Mucosa of stomach (tissue), 1 donor: ENCODE measurements at regions not wholly inside any gene's neighbourhood (a gene's known extent, or its start where the extent isn't known, plus 50 kb on each side); places are given as distances from the start of the nearest gene placed in this dataset.

Source experiments
- H3K27me3 ChIP-seq: one replicate; pipeline ENCODE4 v1.7.0; 2013; ENCODE audit warnings: mild to moderate bottlenecking, low read length; ENCODE audit not compliant: control insufficient read depth, insufficient read depth
- H3K36me3 ChIP-seq: one replicate; pipeline ENCODE4 v1.7.0; 2013; ENCODE audit warnings: low read length; ENCODE audit not compliant: control insufficient read depth, insufficient read depth
- H3K4me1 ChIP-seq: one replicate; pipeline ENCODE4 v1.7.0; 2013; ENCODE audit warnings: mild to moderate bottlenecking, low read length; ENCODE audit not compliant: control insufficient read depth, insufficient read depth
- H3K4me3 ChIP-seq: one replicate; pipeline ENCODE4 v1.7.0; 2013; ENCODE audit warnings: low read length
- H3K9ac ChIP-seq: one replicate; pipeline ENCODE4 v1.7.0; 2013; ENCODE audit warnings: mild to moderate bottlenecking, low read length, moderate library complexity
- H3K9me3 ChIP-seq: one replicate; pipeline ENCODE4 v1.7.0; 2013; ENCODE audit warnings: mild to moderate bottlenecking, low read length, moderate library complexity; ENCODE audit not compliant: control insufficient read depth
- donor health status: Pancreatic carcinoma.

DNA sequence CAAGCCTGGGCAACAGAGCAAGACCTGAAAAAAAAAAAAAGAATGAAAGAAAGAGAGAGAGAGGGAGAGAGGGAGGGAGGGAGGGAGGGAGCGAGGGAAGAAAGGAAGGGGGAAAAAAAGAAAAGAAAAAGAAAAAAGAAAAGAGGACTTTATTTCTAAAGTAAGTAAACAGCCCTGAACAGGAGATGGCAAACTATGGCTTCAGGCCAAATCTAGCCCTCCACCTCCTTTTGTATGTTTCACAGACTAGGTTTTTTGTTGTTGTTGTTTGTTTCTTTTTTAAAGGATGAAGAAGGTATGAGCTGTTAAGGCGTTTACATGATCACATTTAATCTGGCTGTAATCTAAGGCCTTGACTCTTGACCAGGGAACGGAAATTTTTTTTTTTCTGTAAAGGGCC is 711.1 kb upstream of the NRSN1 start:
- Histone ChIP-seq H3K9me3 (no peaks in the 10 kb centered on the region), H3K36me3 (no peaks in the 10 kb centered on the region), H3K9ac (no peak overlapping the region), H3K4me3 (no peak overlapping the region), H3K4me1 (no peaks in the 10 kb centered on the region), H3K27me3 (no peaks in the 10 kb centered on the region)

DNA sequence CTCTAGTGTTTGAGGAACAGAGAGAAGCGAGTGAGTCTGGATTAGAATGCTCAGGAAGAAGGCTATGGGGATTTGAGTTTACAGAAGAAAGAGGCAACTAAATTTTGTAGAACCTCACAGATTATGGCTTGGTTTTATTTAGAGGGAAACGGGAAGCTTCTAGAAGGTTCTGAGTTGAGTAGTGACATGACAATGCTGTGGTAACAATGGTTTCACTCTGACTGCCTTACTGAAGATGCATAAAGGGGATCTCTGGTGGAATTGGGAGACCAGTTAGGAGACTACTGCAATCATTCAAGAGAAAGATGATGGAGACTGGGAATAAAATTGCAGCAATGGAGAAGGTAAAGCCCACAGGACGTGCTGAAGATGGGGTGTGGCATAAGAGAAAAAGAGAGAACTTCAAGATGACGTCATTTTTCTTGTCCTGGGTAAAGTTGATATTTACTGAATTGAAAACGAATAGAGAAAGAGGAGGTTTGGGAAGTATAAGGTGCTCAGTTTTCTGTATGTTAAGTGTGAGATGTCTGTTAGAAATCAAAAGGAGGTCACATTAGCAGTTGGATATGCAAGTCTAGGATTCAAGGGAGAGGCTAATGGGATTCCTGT is 710.1 kb upstream of the NRSN1 start:
- H3K4me1 ChIP-seq, result no peaks in the 10 kb centered on the region
- H3K27me3 ChIP-seq, result no peaks in the 10 kb centered on the region
- H3K9ac ChIP-seq, result no peak overlapping the region
- no peak overlapping the region for H3K4me3 ChIP-seq
- H3K9me3 ChIP-seq, result no peaks in the 10 kb centered on the region
- H3K36me3 ChIP-seq, result no peaks in the 10 kb centered on the region

DNA sequence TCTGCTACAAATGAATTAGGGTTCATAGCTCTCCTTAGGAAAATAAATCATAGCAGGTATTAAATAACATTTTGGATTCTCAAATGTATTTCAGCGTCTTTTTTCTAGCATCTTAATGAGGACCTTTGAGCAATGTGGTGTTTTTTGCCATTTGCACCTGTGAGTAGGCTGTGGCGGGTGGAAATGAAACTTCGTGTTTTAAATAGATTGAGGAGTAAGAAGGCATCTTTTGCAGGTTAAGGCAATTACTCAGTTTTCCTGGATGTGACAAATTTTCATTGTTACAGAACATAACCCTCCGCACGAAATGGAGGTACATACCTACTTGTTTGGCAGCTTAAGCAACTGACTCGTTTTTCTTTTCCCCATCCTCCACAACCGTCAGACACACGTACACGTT is 708.9 kb upstream of the NRSN1 start:
- H3K4me1 ChIP-seq, result no peaks in the 10 kb centered on the region
- H3K9ac ChIP-seq, result no peak overlapping the region
- no peaks in the 10 kb centered on the region for H3K9me3 ChIP-seq
- H3K27me3 ChIP-seq, result no peaks in the 10 kb centered on the region
- no peak overlapping the region for H3K4me3 ChIP-seq
- H3K36me3 ChIP-seq, result no peaks in the 10 kb centered on the region

DNA sequence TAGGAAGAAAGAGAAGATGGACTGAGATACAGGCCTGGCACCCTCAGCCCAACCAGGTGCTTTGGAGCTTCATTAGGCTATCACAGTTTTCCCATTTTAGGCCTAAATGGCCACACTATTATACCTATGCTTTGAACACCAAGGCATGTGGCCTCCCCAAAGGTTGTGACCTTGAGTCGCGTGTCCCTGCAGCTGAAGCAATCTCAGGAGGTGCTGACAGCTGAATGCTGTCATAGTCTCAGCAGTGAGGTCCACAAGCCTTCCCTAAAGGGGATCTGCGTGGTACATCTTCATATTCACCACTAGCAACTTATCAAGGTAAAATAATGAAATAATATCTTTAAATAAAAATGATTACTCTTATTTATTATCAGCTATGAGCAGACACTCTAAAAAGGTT is 707.9 kb upstream of the NRSN1 start:
- H3K9me3 ChIP-seq, result no peaks in the 10 kb centered on the region
- no peaks in the 10 kb centered on the region for H3K36me3 ChIP-seq
- no peak overlapping the region for H3K9ac ChIP-seq
- no peaks in the 10 kb centered on the region for H3K4me1 ChIP-seq
- no peaks in the 10 kb centered on the region for H3K27me3 ChIP-seq
- no peak overlapping the region for H3K4me3 ChIP-seq

DNA sequence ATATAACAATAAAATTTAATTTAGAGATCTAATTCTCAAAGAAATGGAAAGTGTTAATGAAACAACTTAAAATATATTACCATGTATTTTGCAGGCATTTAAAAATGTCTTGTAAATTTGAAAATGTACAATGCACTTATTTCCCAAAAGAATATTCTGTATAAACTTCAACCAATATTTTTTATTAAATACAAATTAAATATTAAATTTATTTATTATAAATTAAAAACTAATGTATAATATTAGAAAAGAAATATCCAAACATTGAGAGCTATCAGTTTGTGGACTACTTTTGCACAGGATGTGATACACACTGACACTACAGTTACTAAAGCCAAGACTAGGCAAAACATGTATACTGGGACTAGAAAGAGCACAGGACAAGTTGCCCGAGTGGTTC is 707.0 kb upstream of the NRSN1 start:
- H3K9me3 ChIP-seq, result no peaks in the 10 kb centered on the region
- H3K27me3 ChIP-seq, result no peaks in the 10 kb centered on the region
- no peak overlapping the region for H3K4me3 ChIP-seq
- H3K36me3 ChIP-seq, result no peaks in the 10 kb centered on the region
- H3K4me1 ChIP-seq, result no peaks in the 10 kb centered on the region
- no peak overlapping the region for H3K9ac ChIP-seq

DNA sequence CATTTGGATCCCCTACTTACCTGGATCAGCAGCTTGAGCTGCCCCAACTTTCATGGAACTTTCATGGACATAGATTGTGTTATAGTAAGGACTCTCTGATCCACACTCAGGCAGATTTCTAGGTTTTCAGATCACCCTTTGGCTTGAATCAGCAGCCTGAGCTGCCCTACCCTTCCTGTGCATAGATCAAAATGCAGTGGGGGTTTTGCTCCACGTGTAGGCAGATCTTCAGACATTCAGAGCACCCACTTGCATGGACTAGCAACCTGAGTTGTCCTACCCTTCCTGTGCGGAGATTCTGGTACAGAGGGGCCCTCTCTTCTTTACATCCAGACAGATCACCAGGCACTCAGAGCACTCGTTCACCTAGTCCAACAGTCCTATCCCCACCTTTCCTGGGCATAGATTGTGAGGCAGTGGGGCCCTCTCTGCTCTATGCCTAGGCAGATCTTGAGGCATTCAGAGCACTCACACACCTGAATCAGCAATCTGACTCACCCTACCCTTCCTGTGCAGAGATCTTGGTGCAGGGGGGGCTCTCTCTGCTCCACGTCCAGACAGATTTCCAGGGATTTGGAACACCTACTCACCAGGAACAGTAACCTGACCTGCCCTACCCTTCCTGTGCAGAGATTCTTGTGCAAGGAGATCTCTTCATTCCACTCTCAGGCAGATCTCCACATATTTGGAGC is 705.2 kb upstream of the NRSN1 start:
- Histone ChIP-seq H3K9me3 (no peaks in the 10 kb centered on the region), H3K9ac (no peak overlapping the region), H3K4me3 (no peak overlapping the region), H3K36me3 (no peaks in the 10 kb centered on the region), H3K4me1 (no peaks in the 10 kb centered on the region), H3K27me3 (no peaks in the 10 kb centered on the region)

DNA sequence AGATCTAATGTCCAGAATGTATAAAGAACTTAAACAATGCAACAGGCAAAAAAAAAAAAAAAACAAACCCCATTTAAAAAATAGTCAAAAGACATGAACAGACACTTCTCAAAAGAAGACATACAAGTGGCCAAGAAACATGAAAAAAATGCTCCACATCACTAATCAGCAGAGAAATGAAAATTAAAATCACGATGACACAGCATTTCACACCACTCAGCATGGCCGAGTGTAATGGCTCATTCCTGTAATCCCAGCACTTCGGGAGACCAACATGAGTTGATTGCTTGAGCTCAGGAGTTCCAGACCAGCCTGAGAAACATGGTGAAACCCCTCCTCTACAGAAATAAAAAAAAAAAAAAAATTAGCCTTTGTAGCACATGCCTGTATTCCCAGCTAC is 701.4 kb upstream of the NRSN1 start:
- H3K27me3 ChIP-seq, result no peaks in the 10 kb centered on the region

DNA sequence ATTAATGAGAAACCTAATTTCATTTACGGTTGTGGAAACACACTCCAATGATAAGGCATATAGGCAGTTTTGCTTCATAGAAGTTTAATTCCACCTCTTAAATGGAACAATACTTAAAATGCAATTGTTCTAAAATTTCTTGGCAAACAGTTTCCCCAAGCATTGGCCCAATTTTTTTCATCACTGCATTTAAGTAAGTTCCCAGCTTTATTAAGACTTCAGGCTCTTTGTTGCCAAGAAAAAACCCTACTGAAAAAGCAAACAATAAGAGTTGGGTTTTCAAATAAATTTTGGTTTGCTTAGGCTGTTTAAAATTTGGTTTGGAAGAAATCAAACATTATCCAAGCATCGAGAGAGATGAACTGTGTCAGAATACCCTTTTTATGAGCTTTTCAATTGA is 690.9 kb upstream of the NRSN1 start:
- Histone ChIP-seq H3K27me3 (no peaks in the 10 kb centered on the region), H3K9me3 (no peaks in the 10 kb centered on the region)

More for the DNA sequence above, 701.4 kb upstream of the NRSN1 start:
- no peak overlapping the region for H3K9ac ChIP-seq
- no peaks in the 10 kb centered on the region for H3K4me1 ChIP-seq
- no peaks in the 10 kb centered on the region for H3K9me3 ChIP-seq
- no peaks in the 10 kb centered on the region for H3K36me3 ChIP-seq
- no peak overlapping the region for H3K4me3 ChIP-seq

DNA sequence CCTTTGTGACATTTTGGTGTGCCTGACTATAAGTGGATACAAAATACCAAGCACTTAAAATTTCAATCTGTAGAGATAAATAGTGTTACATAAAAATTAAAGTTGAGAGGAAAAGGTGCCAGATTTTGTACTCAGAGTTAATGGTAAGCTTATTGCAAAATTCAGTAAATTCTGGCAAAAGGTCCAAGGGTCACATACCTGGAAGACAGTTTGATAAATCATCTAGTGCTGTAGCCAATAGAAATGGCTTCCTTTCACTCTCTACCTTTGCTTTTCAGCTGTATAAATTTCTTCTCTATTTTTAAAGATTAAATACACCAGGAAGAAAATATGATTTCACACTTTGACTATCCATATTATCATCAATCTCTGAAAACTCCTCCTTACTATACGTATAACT is 690.2 kb upstream of the NRSN1 start:
- Histone ChIP-seq H3K36me3 (no peaks in the 10 kb centered on the region), H3K27me3 (no peaks in the 10 kb centered on the region), H3K4me1 (no peaks in the 10 kb centered on the region), H3K4me3 (no peak overlapping the region), H3K9ac (no peak overlapping the region), H3K9me3 (no peaks in the 10 kb centered on the region)

More for the DNA sequence above, 690.9 kb upstream of the NRSN1 start:
- Histone ChIP-seq H3K36me3 (no peaks in the 10 kb centered on the region), H3K4me3 (no peak overlapping the region), H3K4me1 (no peaks in the 10 kb centered on the region), H3K9ac (no peak overlapping the region)

DNA sequence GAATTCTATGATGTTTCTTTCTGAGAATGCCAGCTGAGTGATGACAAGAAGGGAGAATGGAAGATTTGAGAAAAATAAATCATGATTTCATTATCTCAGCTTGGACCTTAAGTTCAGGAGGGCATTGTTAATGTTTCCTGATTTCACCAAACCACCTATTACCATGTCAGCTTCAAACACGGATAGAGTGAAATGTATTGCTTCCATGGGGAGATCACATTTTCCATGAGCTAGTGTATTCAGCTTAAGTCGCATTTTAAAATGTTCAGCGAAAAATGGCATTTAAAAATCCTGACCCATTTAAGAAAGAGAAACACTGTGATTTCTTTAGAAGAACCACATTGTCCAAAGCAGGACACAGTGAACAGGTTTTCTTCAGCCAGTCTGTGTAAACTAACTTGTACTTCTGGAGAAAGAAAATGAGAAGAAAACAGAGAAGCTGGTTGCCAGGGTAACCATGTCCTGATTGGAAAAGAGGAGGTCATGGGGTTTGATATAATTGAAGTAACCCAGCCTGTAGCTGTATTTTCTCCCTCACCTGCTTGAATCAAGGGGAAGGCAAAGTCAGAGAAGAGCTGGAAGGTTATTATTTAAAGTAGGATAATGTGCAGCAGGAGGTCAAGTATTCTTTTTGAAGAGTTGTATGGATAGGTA is 684.1 kb upstream of the NRSN1 start:
- H3K27me3 ChIP-seq, result no peaks in the 10 kb centered on the region
- H3K9me3 ChIP-seq, result no peaks in the 10 kb centered on the region
- no peak overlapping the region for H3K4me3 ChIP-seq
- H3K9ac ChIP-seq, result no peak overlapping the region
- H3K4me1 ChIP-seq, result no peaks in the 10 kb centered on the region
- no peaks in the 10 kb centered on the region for H3K36me3 ChIP-seq

DNA sequence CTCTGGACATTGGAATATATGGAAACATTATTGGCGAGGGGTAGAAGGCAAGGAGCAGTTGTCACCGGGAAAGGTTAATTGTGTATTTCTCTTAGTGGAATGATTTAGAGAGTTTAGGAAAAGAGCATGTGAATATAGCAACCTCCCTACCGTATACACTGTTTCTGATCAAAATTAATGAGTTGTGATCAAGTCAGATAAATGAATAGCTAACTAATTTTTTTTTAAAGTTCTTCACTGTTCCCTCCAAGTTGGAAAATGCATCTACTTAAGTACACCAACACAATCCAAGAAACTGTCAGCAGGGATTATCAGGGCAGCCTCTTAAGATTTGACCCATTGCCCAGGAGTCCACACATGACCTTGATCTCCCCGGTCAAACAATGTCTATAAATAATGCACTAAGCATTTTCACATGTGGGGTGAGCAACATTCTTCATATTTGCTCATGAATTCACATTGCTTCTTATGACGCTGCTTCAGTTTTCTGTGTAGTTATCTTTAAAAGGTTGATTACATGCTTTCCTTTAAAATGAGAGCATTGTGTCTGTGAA is 680.8 kb upstream of the NRSN1 start:
- H3K36me3 ChIP-seq, result no peaks in the 10 kb centered on the region
- H3K27me3 ChIP-seq, result no peaks in the 10 kb centered on the region
- H3K4me1 ChIP-seq, result no peaks in the 10 kb centered on the region
- H3K4me3 ChIP-seq, result no peak overlapping the region
- H3K9ac ChIP-seq, result no peak overlapping the region
- no peaks in the 10 kb centered on the region for H3K9me3 ChIP-seq

DNA sequence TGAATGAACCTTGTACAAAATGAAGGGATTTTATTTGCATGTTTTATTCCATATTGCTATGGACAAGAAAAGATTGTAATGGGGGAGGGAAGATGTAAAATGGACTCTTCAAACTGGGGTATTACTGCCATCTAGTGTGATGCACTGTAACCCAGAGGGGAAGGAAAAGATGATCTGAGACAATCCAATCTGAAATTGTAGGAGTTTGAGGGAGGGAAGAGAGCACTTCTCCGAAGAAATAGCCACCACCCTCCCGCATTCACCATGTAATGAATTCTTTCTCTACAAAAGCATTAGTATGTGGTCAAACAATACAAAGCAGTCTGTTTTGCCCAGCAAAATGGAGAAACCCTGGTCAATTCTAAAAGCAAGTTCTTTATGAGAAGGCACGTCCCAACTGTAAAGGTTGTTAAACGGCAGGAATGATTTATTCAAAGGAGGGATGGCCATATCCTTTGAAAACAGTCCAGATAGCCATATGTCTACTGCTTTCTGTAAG is 679.5 kb upstream of the NRSN1 start:
- H3K36me3 ChIP-seq, result no peaks in the 10 kb centered on the region
- no peaks in the 10 kb centered on the region for H3K27me3 ChIP-seq
- no peak overlapping the region for H3K4me3 ChIP-seq
- no peak overlapping the region for H3K9ac ChIP-seq
- no peaks in the 10 kb centered on the region for H3K4me1 ChIP-seq
- H3K9me3 ChIP-seq, result no peaks in the 10 kb centered on the region
